ENCODE measurements at regions not wholly inside any gene's neighbourhood (a gene's known extent, or its start where the extent isn't known, plus 50 kb on each side); places are given as distances from the start of the nearest gene placed in this dataset.

DNA sequence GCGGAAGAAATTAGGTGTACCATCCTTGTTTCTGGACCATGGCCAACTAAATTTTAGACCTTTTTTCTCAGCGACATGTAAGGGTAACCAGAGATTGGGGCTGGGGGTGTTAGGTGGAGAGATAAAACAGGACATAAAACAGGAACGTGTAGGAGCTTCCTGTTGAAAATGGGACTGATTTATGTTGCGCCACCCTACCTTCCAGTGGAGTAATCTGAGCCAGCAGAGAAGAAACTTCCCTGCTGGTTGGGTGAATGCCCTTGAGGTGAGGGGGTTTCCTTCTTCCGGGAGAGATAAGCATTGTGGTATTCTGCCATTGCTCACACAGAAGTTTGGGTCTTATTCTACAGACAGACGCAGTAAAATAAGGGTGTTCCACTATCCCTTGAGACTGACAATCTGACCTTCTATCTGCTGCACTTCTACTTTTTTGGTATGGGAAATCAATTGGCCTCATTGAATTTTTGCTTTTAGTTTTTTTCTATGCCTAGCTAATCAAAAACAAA, 417.6 kb downstream of the PCNX1 start:
- TF ChIP-seq, protein P1, sequence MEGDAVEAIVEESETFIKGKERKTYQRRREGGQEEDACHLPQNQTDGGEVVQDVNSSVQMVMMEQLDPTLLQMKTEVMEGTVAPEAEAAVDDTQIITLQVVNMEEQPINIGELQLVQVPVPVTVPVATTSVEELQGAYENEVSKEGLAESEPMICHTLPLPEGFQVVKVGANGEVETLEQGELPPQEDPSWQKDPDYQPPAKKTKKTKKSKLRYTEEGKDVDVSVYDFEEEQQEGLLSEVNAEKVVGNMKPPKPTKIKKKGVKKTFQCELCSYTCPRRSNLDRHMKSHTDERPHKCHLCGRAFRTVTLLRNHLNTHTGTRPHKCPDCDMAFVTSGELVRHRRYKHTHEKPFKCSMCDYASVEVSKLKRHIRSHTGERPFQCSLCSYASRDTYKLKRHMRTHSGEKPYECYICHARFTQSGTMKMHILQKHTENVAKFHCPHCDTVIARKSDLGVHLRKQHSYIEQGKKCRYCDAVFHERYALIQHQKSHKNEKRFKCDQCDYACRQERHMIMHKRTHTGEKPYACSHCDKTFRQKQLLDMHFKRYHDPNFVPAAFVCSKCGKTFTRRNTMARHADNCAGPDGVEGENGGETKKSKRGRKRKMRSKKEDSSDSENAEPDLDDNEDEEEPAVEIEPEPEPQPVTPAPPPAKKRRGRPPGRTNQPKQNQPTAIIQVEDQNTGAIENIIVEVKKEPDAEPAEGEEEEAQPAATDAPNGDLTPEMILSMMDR (IDR thresholded peaks at IDR 0.05 in 4 of 5, conservative IDR thresholded peaks at IDR 0.05 in 1 of 5): no peak
- TF ChIP-seq POLR2A (IDR thresholded peaks at IDR 0.05): no peak

Measured in gastrocnemius medialis (tissue), 4 donors.